AG09319 (cell line): ENCODE measurements at regions not wholly inside any gene's neighbourhood (a gene's known extent, or its start where the extent isn't known, plus 50 kb on each side); places are given as distances from the start of the nearest gene placed in this dataset.
A peak's percentile ranks its signal among the peaks of the same experiment; 100 is the strongest.
"Not testable (repeated sequence)": the region's sequence is repeated elsewhere in the genome, so short reads cannot be mapped to it uniquely, and the experiment has no call there.

Experiments
- DNase-seq: peaks from one replicate; pipeline ENCODE4 v3.0.0-alpha.2; 2010; ENCODE audit warnings: low read depth; ENCODE audit errors: extremely low read depth
- CTCF ChIP-seq: IDR thresholded peaks from 2 replicates; pipeline ENCODE4 v1.5.1; 2011; ENCODE audit warnings: low read depth, mild to moderate bottlenecking, inconsistent platforms, low read length, moderate library complexity

GRCh38 chr6:26754212-26754611, 94.7 kb upstream of the ZNF322 start:
- no peak for DNase-seq
- TF ChIP-seq CTCF = no peak

DNA sequence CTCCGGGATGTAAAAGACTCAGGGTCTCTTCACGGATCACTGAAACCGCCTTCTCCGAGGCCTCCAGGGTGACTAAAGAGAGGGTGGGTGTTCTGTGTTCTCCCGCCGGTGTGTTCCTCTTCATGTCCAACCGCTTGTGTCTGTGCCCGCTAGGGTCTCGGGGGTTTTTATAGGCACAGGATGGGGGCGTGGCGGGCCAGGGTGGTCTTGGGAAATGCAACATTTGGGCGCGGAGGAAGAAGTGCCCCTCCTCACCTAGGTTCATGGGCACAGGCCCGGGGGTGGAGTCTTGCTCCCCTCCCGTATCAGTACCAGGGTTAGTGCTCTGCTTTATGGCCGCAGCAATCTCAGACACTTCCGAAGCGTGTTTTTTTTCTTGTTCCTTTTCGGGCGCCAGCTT, 95.3 kb upstream of the ZNF322 start:
- not testable (repeated sequence) for DNase-seq

DNA sequence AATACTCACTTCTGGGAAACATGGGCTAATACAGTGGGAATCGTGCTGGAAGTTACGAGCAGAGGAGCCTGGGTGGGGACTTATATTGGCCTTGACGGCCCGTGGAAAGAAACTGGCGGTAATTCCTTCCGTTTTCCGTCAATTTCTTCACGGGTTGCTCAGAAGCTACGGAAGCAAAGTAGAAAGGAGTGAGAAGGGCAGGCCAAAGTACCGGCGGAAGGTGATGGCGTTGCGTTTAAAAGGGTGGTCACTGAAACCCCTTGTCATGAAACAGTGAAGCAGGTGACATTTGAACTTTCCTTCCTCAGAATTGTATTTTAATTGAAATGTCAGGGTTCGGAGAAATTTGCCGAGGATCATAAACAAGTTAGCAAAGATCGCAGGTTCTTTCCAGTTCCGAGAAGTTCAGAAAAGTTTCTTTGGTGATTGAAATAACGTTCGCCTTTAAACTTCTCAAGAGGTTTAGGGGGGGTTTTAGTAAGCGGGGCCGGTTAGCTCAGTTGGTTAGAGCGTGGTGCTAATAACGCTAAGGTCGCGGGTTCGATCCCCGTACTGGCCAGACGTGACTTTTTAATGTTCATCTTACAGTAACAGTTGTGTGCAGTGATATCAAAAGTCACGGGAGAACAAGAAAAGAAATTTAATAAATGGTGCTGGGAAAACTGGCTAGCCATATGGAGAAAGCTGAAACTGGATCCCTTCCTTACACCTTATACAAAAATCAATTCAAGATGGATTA, 96.7 kb upstream of the ZNF322 start:
- DNase-seq = peak; percentile 8

- DNase-seq = not testable (repeated sequence)
Observed at GRCh38 chr6:26766203-26766902, 106.8 kb upstream of the ZNF322 start.

DNA sequence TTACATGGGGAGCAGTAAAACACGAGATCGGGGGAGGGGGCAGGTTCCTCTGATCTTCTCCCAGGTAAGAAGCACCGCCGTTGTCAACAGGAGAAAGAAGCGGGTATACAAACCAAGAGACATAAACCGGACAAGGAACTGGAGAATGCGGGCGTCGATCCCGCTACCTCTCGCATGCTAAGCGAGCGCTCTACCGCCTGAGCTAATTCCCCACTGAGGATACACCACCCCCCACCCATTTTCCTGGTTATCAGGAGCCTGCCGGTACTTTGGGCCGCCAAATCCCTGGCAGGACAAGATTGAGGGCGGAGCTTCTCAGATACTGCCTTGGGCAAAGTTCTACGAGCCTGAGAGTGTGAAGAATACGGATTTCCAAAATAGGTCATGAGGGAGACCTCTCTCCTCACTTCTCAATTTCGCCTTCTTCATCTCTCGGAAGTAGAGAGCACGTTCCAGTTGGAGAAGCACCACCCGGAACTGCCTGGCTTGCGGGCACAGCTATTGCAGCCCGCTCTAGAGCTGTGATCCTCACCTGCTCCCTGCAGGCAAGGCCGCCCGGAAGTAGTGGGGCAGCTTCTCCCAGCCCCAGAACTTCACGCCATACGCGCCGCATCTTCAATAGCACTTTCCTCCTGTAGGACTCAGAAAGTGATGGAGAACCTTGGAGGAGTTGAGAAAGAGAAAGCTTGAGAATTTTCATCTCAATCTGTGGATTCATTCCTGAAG, 111.6 kb upstream of the ZNF322 start:
- DNase-seq = not testable (repeated sequence)

- DNase-seq = not testable (repeated sequence)
Observed at GRCh38 chr6:26773414-26773813, 113.9 kb upstream of the ZNF322 start.

GRCh38 chr6:26780563-26780962, 121.0 kb upstream of the ZNF322 start:
- not testable (repeated sequence) for DNase-seq

DNA sequence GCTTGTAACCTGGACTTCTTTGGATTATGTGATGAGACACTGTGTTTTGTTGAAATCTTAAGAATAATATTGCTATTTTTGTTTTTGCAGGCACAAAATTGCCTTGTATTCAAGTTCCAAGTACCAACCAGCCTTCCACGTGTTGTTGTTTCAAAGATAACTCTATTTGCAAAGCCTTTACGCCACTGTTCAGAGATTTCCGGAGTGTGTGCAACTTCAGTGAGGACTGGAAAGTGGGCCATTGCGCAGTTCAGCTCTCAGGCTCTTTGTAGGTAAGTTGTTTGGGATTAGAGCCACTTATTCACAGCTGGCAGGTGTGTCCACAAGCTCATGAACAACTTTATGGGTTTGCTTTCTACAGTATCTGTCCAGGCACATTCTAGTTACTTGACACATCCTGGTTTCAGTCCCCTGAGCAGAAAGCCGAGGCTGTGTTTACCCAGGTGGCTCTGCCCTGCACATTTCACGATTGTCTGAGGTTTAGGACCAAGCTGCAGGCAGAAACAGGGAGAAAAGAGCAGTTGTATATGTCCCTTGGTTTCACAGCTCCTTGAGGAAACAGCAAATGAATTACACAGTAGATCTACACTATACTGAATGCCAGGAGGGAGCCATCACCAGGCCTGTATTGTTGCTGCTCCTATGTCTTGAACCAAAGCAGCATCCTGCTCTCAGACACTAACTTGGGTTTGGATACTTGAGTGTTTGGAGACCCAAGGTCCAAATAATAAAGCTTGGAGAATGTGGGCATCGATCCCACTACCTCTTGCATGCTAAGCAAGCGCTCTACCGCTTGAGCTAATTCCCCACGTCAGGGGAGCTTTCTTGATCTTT, 136.1 kb upstream of the ZNF322 start:
- DNase-seq = not testable (repeated sequence)

DNA sequence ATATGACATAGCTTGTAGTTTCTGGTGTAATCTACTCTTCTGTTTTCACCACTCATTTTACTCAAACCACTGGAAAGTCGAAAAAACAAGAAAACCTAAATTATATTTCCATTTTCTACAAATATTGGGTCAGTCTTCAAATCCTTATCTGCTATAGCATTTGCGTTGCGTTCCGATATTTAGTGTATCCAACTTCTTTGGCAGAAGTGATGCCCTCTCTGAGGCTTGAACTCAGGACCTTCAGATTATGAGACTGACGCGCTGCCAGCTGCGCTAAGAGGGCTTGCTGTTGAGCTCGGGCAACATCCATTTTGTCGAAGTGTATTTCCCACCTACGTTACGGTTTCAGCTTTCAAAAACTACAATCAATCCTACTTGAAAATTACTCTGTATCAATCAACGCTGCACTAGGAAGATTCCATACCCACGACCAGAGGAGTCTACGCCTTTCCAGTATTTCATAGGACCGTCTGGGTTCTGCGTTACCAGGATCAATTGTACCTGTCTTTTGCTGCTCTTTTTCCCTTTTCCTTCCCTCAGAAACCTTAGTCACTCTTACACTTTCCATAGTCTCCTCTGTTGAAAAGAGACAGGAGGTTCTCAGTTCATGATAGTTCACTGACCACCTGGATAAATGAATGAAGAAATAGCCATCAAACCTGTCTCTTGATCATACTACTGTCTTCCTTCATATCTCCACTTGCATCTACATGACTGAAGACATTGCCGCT, 140.5 kb upstream of the ZNF322 start:
- DNase-seq = not testable (repeated sequence)

GRCh38 chr6:26803762-26804161, 144.2 kb upstream of the ZNF322 start:
- DNase-seq = not testable (repeated sequence)

GRCh38 chr6:26811486-26812116, 152.1 kb upstream of the ZNF322 start:
- not testable (repeated sequence) for DNase-seq

DNA sequence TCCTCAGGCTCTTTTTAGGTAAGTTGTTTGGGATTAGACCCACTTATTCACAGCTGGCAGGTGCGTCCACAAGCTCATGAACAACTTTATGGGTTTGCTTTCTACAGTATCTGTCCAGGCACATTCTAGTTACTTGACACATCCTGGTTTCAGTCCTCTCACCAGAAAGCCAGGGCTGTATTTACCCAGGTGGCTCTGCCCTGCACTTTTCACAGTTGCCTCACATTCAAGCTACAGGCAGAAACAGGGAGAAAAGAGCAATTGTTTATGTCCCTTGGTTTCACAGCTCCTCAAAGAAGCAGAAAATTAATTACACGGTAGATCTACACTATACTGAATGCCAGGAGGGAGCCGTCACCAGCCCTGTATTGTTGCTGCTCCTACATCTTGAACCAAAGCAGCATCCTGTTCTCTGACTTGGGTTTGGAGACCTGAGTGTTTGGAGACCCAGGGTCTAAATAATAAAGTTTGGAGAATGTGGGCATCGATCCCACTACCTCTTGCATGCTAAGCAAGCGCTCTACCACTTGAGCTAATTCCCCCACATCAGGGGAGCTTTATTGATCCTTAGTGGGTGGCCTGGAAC, 159.2 kb upstream of the ZNF322 start:
- DNase-seq = not testable (repeated sequence)

DNA sequence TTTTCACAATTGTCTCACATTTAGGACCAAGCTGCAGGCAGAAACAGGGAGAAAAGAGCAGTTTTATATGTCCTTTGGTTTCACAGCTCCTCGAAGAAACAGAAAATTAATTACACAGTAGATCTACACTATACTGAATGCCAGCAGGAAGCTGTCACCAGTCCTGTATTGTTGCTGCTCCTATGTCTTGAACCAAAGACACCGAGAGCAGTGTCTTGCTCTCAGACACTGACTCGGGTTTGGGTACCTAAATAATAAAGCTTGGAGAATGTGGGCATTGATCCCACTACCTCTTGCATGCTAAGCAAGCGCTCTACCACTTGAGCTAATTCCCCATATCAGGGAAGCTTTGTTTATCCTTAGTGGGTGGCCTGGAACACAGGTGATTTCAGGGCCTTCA, 168.4 kb upstream of the ZNF322 start:
- not testable (repeated sequence) for DNase-seq

- not testable (repeated sequence) for DNase-seq
Observed at GRCh38 chr6:26829480-26829879, 169.9 kb upstream of the ZNF322 start.

DNA sequence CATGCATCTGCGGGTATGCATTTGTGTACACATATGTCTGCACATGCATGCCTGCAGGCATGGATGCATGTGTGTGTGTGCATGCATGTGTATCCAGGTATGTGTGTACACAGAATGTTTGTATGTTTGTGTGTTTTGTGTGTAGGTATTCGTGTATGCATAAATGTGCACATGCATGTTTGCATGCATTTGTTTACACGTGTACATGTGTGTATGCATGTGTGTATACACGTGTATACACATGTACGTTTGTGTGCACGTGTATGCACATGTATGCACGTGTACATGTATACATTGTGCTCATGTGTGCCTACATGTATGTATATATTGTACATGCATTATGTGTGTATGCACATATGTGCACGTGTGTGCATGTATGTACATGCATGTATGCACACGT, 171.4 kb upstream of the ZNF322 start:
- DNase-seq = not testable (repeated sequence)

DNA sequence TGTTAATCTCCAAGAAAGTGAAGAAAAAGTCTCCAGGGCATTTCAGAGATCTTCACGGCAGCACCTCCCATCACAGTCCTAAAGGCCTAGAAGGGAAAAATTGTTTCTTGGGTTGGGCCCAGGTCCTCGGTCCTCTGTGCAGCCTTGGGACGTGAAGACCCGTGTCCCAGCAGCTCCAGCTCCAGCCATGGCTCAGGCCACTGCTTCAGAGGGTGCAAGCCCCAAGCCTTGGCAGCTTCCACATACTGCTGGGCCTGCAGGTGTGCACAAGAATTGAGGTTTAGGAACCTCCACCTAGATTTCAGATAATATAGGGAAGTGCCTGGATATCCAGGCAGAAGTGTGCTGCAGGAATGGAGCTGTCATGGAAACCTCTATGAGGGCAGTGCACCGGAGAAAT, 176.2 kb upstream of the ZNF322 start:
- not testable (repeated sequence) for DNase-seq

DNA sequence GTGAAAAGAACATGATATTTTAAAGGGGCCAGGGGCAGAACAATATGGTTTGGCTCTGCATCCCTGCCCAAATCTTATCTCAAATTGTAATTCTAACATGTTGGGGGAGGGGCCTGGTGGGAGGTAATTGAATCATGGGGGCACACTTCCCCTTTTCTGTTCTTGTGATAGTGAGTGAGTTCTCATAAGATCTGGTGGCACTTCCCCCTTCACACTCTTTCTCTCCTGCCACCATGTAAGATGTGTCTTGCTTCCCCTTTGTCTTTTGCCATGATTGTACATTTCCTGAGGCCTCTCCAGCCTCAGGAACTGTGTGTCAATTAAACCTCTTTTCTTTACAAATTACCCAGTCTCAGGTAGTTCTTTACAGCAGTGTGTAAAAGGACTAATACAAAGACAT, 177.1 kb upstream of the ZNF322 start:
- DNase-seq = not testable (repeated sequence)

DNA sequence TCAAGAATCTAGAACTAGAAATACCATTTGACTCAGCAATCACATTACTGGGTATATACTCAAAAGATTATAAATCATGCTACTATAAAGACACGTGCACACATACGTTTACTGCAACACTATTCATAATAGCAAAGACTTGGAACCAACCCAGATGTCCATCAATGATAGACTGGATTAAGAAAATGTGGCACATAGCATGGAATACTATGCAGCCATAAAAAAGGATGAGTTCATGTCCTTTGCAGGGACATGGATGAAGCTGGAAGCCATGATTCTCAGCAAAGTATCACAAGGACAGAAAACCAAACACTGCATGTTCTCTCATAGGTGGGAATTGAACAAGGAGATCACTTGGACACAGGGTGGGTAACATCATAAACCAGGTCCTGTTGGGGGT, 185.3 kb upstream of the ZNF322 start:
- DNase-seq = not testable (repeated sequence)
